Keratinocyte (primary cell): ENCODE measurements at regions not wholly inside any gene's neighbourhood (a gene's known extent, or its start where the extent isn't known, plus 50 kb on each side); places are given as distances from the start of the nearest gene placed in this dataset.
"Not testable (repeated sequence)": the region's sequence is repeated elsewhere in the genome, so short reads cannot be mapped to it uniquely, and the experiment has no call there.

Experiments
- DNase-seq: peaks from one replicate; pipeline ENCODE4 v3.0.0-alpha.2; 2011; ENCODE audit warnings: low read depth, missing footprints, low spot score
- FAIRE-seq: peaks from 2 replicates; lab custom pipeline; 2011; peaks lifted over from hg19 to GRCh38; lab: Jason Lieb, UNC
- H2AFZ ChIP-seq: 2 replicates; pipeline ENCODE4 v1.6.0; 2012; ENCODE audit warnings: low read length, control low read depth, inconsistent platforms; ENCODE audit not compliant: control insufficient read depth
- H3K27ac ChIP-seq: 2 replicates; pipeline ENCODE4 v1.5.1; 2011; ENCODE audit warnings: low read length; ENCODE audit not compliant: control insufficient read depth, insufficient read depth
- H3K27me3 ChIP-seq: 3 replicates; pipeline ENCODE4 v1.6.0; 2011; ENCODE audit warnings: low read length; ENCODE audit not compliant: control insufficient read depth, insufficient read depth; ENCODE audit errors: extremely low read depth
- H3K36me3 ChIP-seq, 2 experiments: 2 replicates in 1 of 2; 3 replicates in 1 of 2; pipeline ENCODE4 v1.5.1; 2011; ENCODE audit warnings: low read length in 2 of 2, mild to moderate bottlenecking in 1 of 2; ENCODE audit not compliant: control insufficient read depth in 2 of 2, insufficient read depth in 2 of 2; ENCODE audit errors: extremely low read depth in 1 of 2
- H3K4me1 ChIP-seq: 3 replicates; pipeline ENCODE4 v1.5.1; 2011; ENCODE audit warnings: low read length; ENCODE audit not compliant: control insufficient read depth, insufficient read depth; ENCODE audit errors: extremely low read depth
- H3K4me2 ChIP-seq: 3 replicates; pipeline ENCODE4 v1.6.0; 2011; ENCODE audit warnings: low read depth, low read length; ENCODE audit not compliant: control insufficient read depth, insufficient read depth; ENCODE audit errors: extremely low read depth
- H3K4me3 ChIP-seq, 3 experiments: fragments of 200-600 bp in 1 of 3; sonication (generic) in 1 of 3; 2 replicates in 2 of 3; 3 replicates in 1 of 3; pipeline ENCODE4 v1.5.1; 2011 to 2016; ENCODE audit warnings: low read length in 3 of 3, mild to moderate bottlenecking in 3 of 3, control low read depth in 2 of 3, inconsistent platforms in 1 of 3, low read depth in 1 of 3, mixed read lengths in 1 of 3, mixed run types in 1 of 3, moderate library complexity in 1 of 3; ENCODE audit not compliant: control insufficient read depth in 2 of 3, insufficient read depth in 2 of 3; ENCODE audit errors: extremely low read depth in 1 of 3
- H3K79me2 ChIP-seq: 2 replicates; pipeline ENCODE4 v1.6.0; 2012; ENCODE audit warnings: low read length; ENCODE audit not compliant: control insufficient read depth, insufficient read depth
- H3K9ac ChIP-seq: 3 replicates; pipeline ENCODE4 v1.6.0; 2011; ENCODE audit warnings: low read length; ENCODE audit not compliant: control insufficient read depth, insufficient read depth; ENCODE audit errors: extremely low read depth
- H3K9me1 ChIP-seq: 3 replicates; pipeline ENCODE4 v1.6.0; 2011; ENCODE audit warnings: low read length; ENCODE audit not compliant: control insufficient read depth, insufficient read depth; ENCODE audit errors: extremely low read depth
- H3K9me3 ChIP-seq: 2 replicates; pipeline ENCODE4 v1.5.1; 2012; ENCODE audit warnings: low read depth, low read length; ENCODE audit not compliant: control insufficient read depth
- H4K20me1 ChIP-seq: 3 replicates; pipeline ENCODE4 v1.6.0; 2011; ENCODE audit warnings: low read length; ENCODE audit not compliant: control insufficient read depth, insufficient read depth; ENCODE audit errors: extremely low read depth
- EZH2 ChIP-seq: IDR thresholded peaks from one replicate; pipeline ENCODE4 v1.6.1; 2012; ENCODE audit warnings: inconsistent platforms, mild to moderate bottlenecking, low read length, moderate library complexity
- dilution Hi-C: fragments of 300-500 bp; cut with MboI; formaldehyde crosslinking; loops from one replicate; pipeline ENCODE4 v1.7.0; 2020; ENCODE audit warnings: low sequenced_read_pairs; ENCODE audit not compliant: extremely low pct_ligation_motif_present
- TF ChIP-seq, protein P1 (sequence below), 3 experiments: IDR thresholded peaks in 1 of 3; conservative IDR thresholded peaks in 1 of 3; optimal IDR thresholded peaks in 1 of 3; 2 replicates in 2 of 3; 3 replicates in 1 of 3; pipeline versions ENCODE3 to v1.5.1; 2011; ENCODE audit warnings: low read length in 3 of 3, mild to moderate bottlenecking in 3 of 3, moderate library complexity in 2 of 3, control low read depth in 1 of 3, inconsistent platforms in 1 of 3; ENCODE audit not compliant: insufficient read depth in 2 of 3; ENCODE audit errors: extremely low read depth in 1 of 3

DNA sequence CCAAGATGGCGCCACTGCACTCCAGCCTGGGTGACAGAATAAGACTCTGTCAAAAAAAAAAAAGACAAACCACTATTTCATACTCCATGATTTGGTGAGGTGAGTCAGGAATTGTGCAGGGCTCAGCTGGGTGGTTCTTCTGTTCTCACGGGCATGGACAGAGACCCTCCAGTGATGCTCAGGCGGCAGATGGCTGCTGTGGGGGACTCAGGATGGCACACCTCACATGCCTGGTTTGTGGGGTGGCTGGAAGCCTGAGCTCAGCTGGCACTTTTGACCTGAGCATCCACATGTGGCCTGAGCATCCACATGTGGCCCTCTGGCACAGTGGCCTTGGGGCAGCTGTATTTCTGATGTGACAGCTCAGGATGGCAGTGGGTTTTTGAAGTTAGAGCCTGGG is 217.2 kb downstream of the IRX2 start:
- no peak overlapping the region for H3K9ac ChIP-seq
- H3K9me3 ChIP-seq: no peaks in the 10 kb centered on the region
- TF ChIP-seq EZH2: no peak
- TF ChIP-seq, protein P1, sequence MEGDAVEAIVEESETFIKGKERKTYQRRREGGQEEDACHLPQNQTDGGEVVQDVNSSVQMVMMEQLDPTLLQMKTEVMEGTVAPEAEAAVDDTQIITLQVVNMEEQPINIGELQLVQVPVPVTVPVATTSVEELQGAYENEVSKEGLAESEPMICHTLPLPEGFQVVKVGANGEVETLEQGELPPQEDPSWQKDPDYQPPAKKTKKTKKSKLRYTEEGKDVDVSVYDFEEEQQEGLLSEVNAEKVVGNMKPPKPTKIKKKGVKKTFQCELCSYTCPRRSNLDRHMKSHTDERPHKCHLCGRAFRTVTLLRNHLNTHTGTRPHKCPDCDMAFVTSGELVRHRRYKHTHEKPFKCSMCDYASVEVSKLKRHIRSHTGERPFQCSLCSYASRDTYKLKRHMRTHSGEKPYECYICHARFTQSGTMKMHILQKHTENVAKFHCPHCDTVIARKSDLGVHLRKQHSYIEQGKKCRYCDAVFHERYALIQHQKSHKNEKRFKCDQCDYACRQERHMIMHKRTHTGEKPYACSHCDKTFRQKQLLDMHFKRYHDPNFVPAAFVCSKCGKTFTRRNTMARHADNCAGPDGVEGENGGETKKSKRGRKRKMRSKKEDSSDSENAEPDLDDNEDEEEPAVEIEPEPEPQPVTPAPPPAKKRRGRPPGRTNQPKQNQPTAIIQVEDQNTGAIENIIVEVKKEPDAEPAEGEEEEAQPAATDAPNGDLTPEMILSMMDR (optimal IDR thresholded peaks at IDR 0.05 in 1 of 3, IDR thresholded peaks at IDR 0.05 in 1 of 3, conservative IDR thresholded peaks at IDR 0.05 in 1 of 3; ENCODE audit: extremely low read depth in 1 of 3, insufficient read depth in 2 of 3, low read length in 3 of 3): no peak
- no peak overlapping the region for H2AFZ ChIP-seq
- no peaks in the 10 kb centered on the region for H3K27me3 ChIP-seq
- H3K9me1 ChIP-seq: no peaks in the 10 kb centered on the region
- H3K79me2 ChIP-seq: no peaks in the 10 kb centered on the region
- H3K36me3 ChIP-seq: no peaks in the 10 kb centered on the region
- H4K20me1 ChIP-seq: no peaks in the 10 kb centered on the region
- dilution Hi-C loops: no loop called here
- no peak overlapping the region for H3K4me2 ChIP-seq
- H3K27ac ChIP-seq: no peak overlapping the region
- no peaks in the 10 kb centered on the region for H3K4me1 ChIP-seq
- H3K4me3 ChIP-seq: no peak overlapping the region
- no peak for DNase-seq
- no peak for FAIRE-seq

DNA sequence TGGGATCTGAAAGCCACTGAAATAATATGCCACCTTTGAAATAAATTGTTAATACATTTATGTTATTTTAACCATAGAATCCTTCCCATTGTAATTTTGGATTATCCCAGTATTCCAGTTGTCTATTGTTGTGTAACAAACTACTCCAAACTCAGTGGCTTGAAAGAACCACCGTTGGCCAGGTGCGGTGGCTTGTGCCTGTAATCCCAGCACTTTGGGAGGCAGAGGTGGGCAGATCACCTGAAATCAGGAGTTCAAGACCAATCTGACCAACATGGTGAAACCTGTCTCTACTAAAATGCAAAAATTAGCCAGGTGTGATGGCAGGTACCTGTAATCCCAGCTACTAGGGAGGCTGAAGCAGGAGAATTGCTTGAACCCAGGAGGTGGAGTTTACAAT is 217.6 kb downstream of the IRX2 start:
- H3K79me2 ChIP-seq, H4K20me1 ChIP-seq, H3K9me1 ChIP-seq, H2AFZ ChIP-seq, H3K4me3 ChIP-seq, DNase-seq, H3K27me3 ChIP-seq, H3K9me3 ChIP-seq, H3K4me1 ChIP-seq, H3K9ac ChIP-seq, FAIRE-seq, H3K36me3 ChIP-seq, H3K4me2 ChIP-seq, dilution Hi-C loops, H3K27ac ChIP-seq: not testable (repeated sequence)

DNA sequence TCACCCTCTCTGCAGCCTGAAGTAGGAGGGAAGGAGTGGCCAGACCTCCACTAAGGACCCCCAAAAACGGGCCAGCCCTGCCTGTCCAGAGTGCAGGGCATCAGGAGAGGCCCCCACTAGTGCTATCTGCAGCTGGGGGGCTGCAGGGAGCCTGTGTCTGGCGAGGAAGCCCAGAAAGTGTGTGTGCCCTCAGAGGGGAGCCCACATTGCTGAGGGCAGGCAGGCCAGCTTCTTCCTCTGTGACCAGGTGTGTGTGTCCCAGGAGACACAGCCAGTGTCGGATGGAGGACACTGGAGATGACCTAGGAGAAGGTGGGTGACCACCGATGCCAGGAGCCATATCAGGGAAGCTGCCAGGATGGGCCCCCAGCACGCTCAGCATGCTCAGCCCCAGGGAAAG is 218.7 kb downstream of the IRX2 start:
- Histone ChIP-seq H3K4me2 (no peak overlapping the region), H3K9ac (no peak overlapping the region), H3K27ac (no peak overlapping the region), H3K4me1 (no peaks in the 10 kb centered on the region), H3K36me3 (no peaks in the 10 kb centered on the region), H3K9me1 (no peaks in the 10 kb centered on the region), H3K9me3 (no peaks in the 10 kb centered on the region), H2AFZ (no peak overlapping the region), H3K4me3 (no peak overlapping the region), H3K27me3 (no peaks in the 10 kb centered on the region), H4K20me1 (no peaks in the 10 kb centered on the region), H3K79me2 (no peaks in the 10 kb centered on the region)
- dilution Hi-C loops: no loop called here
- TF ChIP-seq, protein P1 (optimal IDR thresholded peaks at IDR 0.05 in 1 of 3, IDR thresholded peaks at IDR 0.05 in 1 of 3, conservative IDR thresholded peaks at IDR 0.05 in 1 of 3; ENCODE audit: extremely low read depth in 1 of 3, insufficient read depth in 2 of 3, low read length in 3 of 3): no peak
- no peak for TF ChIP-seq EZH2
- no peak for FAIRE-seq
- no peak for DNase-seq
